ENCODE measurements at regions not wholly inside any gene's neighbourhood (a gene's known extent, or its start where the extent isn't known, plus 50 kb on each side); places are given as distances from the start of the nearest gene placed in this dataset.

DNA sequence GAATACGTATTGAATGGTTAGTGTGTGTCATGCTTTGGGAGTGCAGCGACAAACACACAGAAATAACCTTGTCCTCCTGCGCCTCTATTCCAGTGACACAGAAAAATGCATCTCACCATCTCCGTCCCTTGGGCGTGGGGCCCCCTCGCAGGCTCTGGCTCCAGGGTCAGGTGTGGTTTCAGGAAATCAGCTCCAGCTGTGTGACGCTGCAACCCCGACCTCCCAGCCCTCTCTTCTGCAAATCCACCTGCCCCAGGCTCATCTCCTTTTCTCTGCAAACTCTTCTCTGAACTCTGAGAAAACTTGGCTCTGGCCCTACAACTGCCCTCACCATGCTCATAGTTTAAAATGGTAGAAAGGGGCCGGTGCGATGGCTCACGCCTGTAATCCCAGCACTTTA is 51.3 kb upstream of the ZNF536 start:
- Histone ChIP-seq H3K4me1 (no peaks in the 10 kb centered on the region), H3K27me3 (no peaks in the 10 kb centered on the region), H3K9me3 (no peaks in the 10 kb centered on the region), H3K9ac (ENCODE audit: low read depth in 2 of 2, low read length in 2 of 2) (no peak overlapping the region), H3K36me3 (no peaks in the 10 kb centered on the region), H3K4me3 (no peak overlapping the region), H3K27ac (no peak overlapping the region)
- no peak for DNase-seq
- TF ChIP-seq, protein P1, sequence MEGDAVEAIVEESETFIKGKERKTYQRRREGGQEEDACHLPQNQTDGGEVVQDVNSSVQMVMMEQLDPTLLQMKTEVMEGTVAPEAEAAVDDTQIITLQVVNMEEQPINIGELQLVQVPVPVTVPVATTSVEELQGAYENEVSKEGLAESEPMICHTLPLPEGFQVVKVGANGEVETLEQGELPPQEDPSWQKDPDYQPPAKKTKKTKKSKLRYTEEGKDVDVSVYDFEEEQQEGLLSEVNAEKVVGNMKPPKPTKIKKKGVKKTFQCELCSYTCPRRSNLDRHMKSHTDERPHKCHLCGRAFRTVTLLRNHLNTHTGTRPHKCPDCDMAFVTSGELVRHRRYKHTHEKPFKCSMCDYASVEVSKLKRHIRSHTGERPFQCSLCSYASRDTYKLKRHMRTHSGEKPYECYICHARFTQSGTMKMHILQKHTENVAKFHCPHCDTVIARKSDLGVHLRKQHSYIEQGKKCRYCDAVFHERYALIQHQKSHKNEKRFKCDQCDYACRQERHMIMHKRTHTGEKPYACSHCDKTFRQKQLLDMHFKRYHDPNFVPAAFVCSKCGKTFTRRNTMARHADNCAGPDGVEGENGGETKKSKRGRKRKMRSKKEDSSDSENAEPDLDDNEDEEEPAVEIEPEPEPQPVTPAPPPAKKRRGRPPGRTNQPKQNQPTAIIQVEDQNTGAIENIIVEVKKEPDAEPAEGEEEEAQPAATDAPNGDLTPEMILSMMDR (IDR thresholded peaks at IDR 0.05): no peak
- intact Hi-C loops (cut with DNase I): no loop called here
